Mucosa of descending colon (tissue), 3 donors: ENCODE measurements at regions not wholly inside any gene's neighbourhood (a gene's known extent, or its start where the extent isn't known, plus 50 kb on each side); places are given as distances from the start of the nearest gene placed in this dataset.

Experiments
- ATAC-seq: fragments of 200-7000 bp; cut with Tn5 transposase; one replicate; pipeline ENCODE4 v1.9.1; 2020; ENCODE audit warnings: mild to moderate bottlenecking, moderate library complexity
- DNase-seq, 3 donors: peaks; one replicate each; pipeline ENCODE4 v3.0.0-alpha.2; 2020
- H3K36me3 ChIP-seq: fragments of 200-600 bp; one replicate; pipeline ENCODE4 v1.8.0; 2021; ENCODE audit warnings: low read depth, mild to moderate bottlenecking
- H3K4me1 ChIP-seq: fragments of 200-600 bp; one replicate; pipeline ENCODE4 v1.8.0; 2021; ENCODE audit warnings: low read depth, mild to moderate bottlenecking
- H3K4me3 ChIP-seq: fragments of 200-600 bp; one replicate; pipeline ENCODE4 v1.8.0; 2021; ENCODE audit warnings: mild to moderate bottlenecking
- H3K9me3 ChIP-seq: fragments of 200-600 bp; one replicate; pipeline ENCODE4 v1.8.0; 2021; ENCODE audit warnings: mild to moderate bottlenecking
- CTCF ChIP-seq: fragments of 200-600 bp; IDR thresholded peaks from one replicate; pipeline ENCODE4 v1.8.0; 2022; ENCODE audit warnings: antibody characterized with exemption, mild to moderate bottlenecking
- intact Hi-C, 2 donors: fragments of 100-400 bp; cut with DNase I in 1 of 2; cut with micrococcal nuclease in 1 of 2; formaldehyde crosslinking; loops; one replicate each; pipeline versions ENCODE4 v1.11.0 to v1.11.1; 2022; cut with DNase I, micrococcal nuclease
- donor health status: DM: no; HTN: no; CAD: no; lungs with moderate emphysema.
- donor health status: DM: no; HTN: no; CAD: no.
- donor health status: DM: no; HTN: yes; CAD: no.

- Histone ChIP-seq H3K4me3 (no peak overlapping the region), H3K9me3 (peaks cover 2% of the 10 kb centered on the region), H3K4me1 (no peaks in the 10 kb centered on the region), H3K36me3 (no peaks in the 10 kb centered on the region)
- intact Hi-C loops = no loop called here
- TF ChIP-seq CTCF = no peak
- ATAC-seq (no peak), DNase-seq (no peak)
These were observed 427.1 kb upstream of the ZMIZ1 start for GRCh38 chr10:78641693-78642092.

GRCh38 chr10:78642269-78642816 lies 426.4 kb upstream of the ZMIZ1 start:
- H3K4me3 ChIP-seq = no peak overlapping the region
- no peaks in the 10 kb centered on the region for H3K4me1 ChIP-seq
- no peak for TF ChIP-seq CTCF
- DNase-seq (no peak), ATAC-seq (no peak)
- H3K36me3 ChIP-seq = no peaks in the 10 kb centered on the region
- H3K9me3 ChIP-seq = peaks cover 2% of the 10 kb centered on the region
- intact Hi-C loops = no loop called here

GRCh38 chr10:78643513-78643912 lies 425.3 kb upstream of the ZMIZ1 start:
- Histone ChIP-seq H3K9me3 (peaks cover 2% of the 10 kb centered on the region), H3K36me3 (no peaks in the 10 kb centered on the region), H3K4me3 (no peak overlapping the region), H3K4me1 (no peaks in the 10 kb centered on the region)
- ATAC-seq (no peak), DNase-seq (no peak)
- TF ChIP-seq CTCF = no peak
- intact Hi-C loops = no loop called here

- no peaks in the 10 kb centered on the region for H3K36me3 ChIP-seq
- H3K9me3 ChIP-seq = peaks cover 2% of the 10 kb centered on the region
- H3K4me3 ChIP-seq = no peak overlapping the region
- no peak for ATAC-seq
- intact Hi-C loops = no loop called here
- no peak for TF ChIP-seq CTCF
- H3K4me1 ChIP-seq = no peaks in the 10 kb centered on the region
- no peak for DNase-seq
These were observed 424.2 kb upstream of the ZMIZ1 start for GRCh38 chr10:78644550-78644949.

DNA sequence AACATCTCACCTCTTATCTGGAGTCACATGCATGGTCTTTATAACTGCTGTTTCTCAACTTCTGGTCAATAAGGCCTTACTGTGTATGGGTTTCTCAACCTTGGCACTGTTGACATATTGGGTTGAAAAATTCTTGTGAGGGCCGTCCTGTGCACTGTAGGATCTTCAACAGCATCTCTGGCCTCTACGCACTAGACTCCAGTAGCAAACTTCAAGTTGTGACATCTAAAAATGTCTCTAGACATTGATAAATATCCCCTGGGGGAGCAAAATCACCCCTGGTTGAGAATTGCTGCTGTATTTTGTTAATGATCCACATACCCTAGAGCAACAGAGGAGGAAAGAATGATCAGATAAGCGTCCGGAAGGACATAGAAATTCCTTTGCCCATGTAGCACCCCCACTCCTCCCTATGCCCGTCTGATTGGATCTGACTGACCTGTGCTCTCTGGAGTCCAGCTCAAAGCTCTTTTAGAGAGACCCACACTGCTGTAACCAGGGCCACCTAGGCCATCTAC lies 423.5 kb upstream of the ZMIZ1 start:
- no peak for ATAC-seq
- H3K9me3 ChIP-seq = peaks cover 2% of the 10 kb centered on the region
- TF ChIP-seq CTCF = no peak

GRCh38 chr10:78645975-78646374 lies 422.8 kb upstream of the ZMIZ1 start:
- no peak for TF ChIP-seq CTCF

More for the DNA sequence above, 423.5 kb upstream of the ZMIZ1 start:
- Histone ChIP-seq H3K36me3 (no peaks in the 10 kb centered on the region), H3K4me3 (no peak overlapping the region), H3K4me1 (no peaks in the 10 kb centered on the region)
- intact Hi-C loops = no loop called here
- DNase-seq = no peak

More at GRCh38 chr10:78645975-78646374, 422.8 kb upstream of the ZMIZ1 start:
- intact Hi-C loops = no loop called here
- ATAC-seq (no peak), DNase-seq (no peak)
- H3K4me3 ChIP-seq = no peak overlapping the region
- H3K4me1 ChIP-seq = no peaks in the 10 kb centered on the region
- no peaks in the 10 kb centered on the region for H3K36me3 ChIP-seq
- peaks cover 2% of the 10 kb centered on the region for H3K9me3 ChIP-seq
